GM18873 (cell line): ENCODE measurements at regions not wholly inside any gene's neighbourhood (a gene's known extent, or its start where the extent isn't known, plus 50 kb on each side); places are given as distances from the start of the nearest gene placed in this dataset.
"Not testable (repeated sequence)": the region's sequence is repeated elsewhere in the genome, so short reads cannot be mapped to it uniquely, and the experiment has no call there.

Experiments
- ATAC-seq: cut with Tn5 transposase; IDR thresholded peaks from one replicate; pipeline ENCODE4 v1.9.1; 2021; ENCODE audit warnings: mild to moderate bottlenecking, moderate library complexity, moderate number of reproducible peaks; ENCODE audit not compliant: unreplicated experiment, low FRiP score

GRCh38 chr2:53498210-53498609 is 269.4 kb upstream of the CHAC2 start:
- no peak for ATAC-seq

- no peak for ATAC-seq
Observed at GRCh38 chr2:53497020-53497419, 270.6 kb upstream of the CHAC2 start.

GRCh38 chr2:53493210-53493609 is 274.4 kb upstream of the CHAC2 start:
- no peak for ATAC-seq

- no peak for ATAC-seq
Observed at GRCh38 chr2:53490659-53491058, 276.9 kb upstream of the CHAC2 start.

GRCh38 chr2:53486185-53486899 is 281.3 kb upstream of the CHAC2 start:
- ATAC-seq: not testable (repeated sequence)

- no peak for ATAC-seq
Observed at GRCh38 chr2:53485021-53485728, 282.4 kb upstream of the CHAC2 start.

GRCh38 chr2:53484531-53484930 is 283.1 kb upstream of the CHAC2 start:
- ATAC-seq: no peak

GRCh38 chr2:53477517-53477916 is 290.1 kb upstream of the CHAC2 start:
- ATAC-seq: no peak

GRCh38 chr2:53476834-53477233 is 290.8 kb upstream of the CHAC2 start:
- no peak for ATAC-seq

GRCh38 chr2:53475766-53476165 is 291.8 kb upstream of the CHAC2 start:
- ATAC-seq: no peak

- no peak for ATAC-seq
Observed at GRCh38 chr2:53475321-53475720, 292.3 kb upstream of the CHAC2 start.

- ATAC-seq: no peak
Observed at GRCh38 chr2:53474914-53475313, 292.7 kb upstream of the CHAC2 start.

GRCh38 chr2:53473775-53474311 is 293.8 kb upstream of the CHAC2 start:
- no peak for ATAC-seq

- ATAC-seq: no peak
Observed at GRCh38 chr2:53473236-53473635, 294.4 kb upstream of the CHAC2 start.

GRCh38 chr2:53467467-53468180 is 300.0 kb upstream of the CHAC2 start:
- no peak for ATAC-seq

GRCh38 chr2:53463806-53464726 is 303.5 kb upstream of the CHAC2 start:
- no peak for ATAC-seq

GRCh38 chr2:53460937-53461336 is 306.7 kb upstream of the CHAC2 start:
- ATAC-seq: no peak

GRCh38 chr2:53460347-53460746 is 307.3 kb upstream of the CHAC2 start:
- no peak for ATAC-seq

- no peak for ATAC-seq
Observed at GRCh38 chr2:53455094-53455493, 312.5 kb upstream of the CHAC2 start.
